NOMO-1 (cell line): ENCODE measurements at regions not wholly inside any gene's neighbourhood (a gene's known extent, or its start where the extent isn't known, plus 50 kb on each side); places are given as distances from the start of the nearest gene placed in this dataset.
"Not testable (repeated sequence)": the region's sequence is repeated elsewhere in the genome, so short reads cannot be mapped to it uniquely, and the experiment has no call there.

Experiments
- DNase-seq, 2 experiments: peaks; one replicate each; lab custom pipeline; 2025; ENCODE audit not compliant: unreplicated experiment in 2 of 2; lab: John Stamatoyannopoulos, UW

DNA sequence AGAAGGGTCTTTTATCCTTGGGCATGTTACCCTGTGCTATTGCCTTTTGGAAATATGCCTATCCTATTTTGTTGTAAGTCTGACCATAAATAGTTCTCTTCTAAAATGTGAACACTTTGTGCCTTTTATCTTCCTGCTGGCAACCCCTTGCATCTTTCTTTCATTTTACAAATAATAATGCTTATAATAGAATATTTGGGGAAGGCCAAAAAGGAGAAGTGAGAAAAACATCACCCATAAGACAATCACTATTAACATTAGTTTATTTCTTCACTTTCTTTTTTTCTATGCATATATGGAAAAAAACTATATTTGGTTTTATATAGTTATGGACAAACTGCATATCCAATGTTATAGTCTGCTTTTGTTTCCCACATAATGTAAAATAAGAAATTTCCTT is 64.9 kb upstream of the GBA3 start:
- DNase-seq: not testable (repeated sequence)

DNA sequence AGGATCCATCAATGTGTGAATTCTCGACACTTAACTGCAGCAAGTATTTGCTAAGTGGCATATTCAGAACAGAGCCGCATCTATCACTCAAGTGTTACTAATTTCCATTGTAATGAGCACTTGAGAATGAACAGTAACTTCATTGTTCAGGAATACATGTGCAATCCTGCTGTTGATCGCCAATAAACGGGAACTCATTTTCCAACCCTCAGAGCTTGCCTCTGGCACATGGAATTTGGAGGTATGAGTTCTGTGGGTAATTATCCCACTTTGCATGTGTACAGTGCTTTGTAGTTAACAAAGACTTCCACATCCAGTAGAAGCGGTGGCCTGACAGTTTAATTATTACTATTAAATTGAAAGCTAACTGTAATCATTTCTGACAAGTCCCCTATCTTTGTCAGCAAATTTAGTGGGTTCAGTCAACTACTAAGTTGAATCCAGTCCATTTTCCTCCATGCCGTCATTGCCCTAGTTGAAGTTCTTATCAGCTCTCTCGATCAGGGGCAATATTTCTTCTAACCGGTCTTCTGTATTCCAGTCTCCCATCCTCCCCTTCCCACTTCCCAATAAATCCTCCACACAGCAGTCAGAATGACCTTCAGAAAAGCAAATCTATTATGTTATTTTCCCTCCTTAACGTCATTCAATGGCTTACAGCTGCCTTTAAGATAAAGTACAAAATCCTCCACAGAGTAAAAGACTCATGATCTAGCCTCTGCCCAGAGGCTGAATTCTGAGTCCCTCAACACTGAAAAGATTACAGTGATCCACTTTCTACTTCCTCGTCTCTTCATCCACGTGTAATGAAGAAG is 62.4 kb upstream of the GBA3 start:
- not testable (repeated sequence) for DNase-seq

DNA sequence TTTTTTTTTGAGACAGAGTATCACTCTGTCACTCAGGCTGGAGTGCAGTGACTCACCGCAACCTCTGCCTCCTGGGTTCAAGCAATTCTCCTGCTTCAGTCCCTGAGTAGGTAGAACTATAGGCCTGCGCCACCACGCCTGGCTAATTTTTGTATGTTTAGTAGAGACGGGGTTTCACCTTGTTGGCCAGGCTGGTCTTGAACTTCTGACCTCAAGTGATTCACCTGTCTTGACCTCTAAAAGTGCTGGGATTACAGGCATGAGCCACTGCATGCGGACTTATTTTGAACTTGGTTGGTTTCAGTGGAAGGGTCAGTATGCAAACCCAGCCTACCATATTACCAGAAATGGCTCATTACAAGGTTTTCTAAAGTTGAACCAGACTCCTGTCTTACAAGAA is 61.6 kb upstream of the GBA3 start:
- not testable (repeated sequence) for DNase-seq

DNA sequence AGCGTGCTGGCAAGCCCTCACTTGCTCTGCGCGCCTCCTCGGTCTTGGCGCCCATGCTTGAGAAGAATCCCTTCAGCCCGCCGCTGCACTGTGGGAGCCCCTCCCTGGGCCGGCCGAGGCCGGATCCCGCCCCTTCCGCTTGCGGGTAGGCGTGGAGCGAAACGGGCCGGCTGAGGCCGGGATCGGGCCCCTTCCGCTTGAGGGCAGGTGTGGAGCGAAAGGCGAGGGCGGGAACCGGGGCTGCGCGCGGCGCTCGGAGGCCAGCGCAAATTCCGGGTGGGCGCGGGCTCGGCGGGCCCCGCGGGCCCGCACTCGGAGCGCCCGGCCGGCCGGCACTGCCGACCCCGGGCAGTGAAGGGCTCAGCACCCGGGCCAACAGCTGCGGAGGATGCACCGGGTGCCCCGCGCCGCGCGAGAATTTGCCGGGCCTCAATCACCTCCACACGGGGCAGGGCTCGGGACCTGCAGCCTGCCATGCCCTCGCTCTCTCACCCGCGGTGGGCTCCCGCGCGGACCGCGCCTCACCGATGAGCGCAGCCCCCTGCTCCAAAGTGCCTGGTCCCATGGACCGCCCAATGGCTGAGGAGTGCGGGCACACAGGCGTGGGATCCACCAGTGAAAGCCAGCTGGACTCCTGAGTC is 58.1 kb upstream of the GBA3 start:
- DNase-seq: no peak

DNA sequence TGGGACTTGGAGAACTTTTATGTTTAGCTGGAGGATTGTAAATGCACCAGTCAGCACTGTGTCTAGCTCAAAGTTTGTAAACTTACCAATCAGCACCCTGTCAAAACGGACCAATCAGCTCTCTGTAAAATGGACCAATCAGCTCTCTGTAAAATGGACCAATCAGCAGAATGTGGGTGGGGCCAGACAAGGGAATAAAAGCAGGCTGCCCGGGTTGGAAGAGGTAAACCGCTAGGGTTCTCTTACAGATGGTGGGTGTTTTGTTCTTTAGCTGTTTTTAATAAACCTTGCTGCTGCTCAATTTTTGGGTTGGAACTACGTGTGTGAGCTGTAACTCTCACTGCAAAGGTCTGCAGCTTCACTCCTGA is 57.6 kb upstream of the GBA3 start:
- not testable (repeated sequence) for DNase-seq

DNA sequence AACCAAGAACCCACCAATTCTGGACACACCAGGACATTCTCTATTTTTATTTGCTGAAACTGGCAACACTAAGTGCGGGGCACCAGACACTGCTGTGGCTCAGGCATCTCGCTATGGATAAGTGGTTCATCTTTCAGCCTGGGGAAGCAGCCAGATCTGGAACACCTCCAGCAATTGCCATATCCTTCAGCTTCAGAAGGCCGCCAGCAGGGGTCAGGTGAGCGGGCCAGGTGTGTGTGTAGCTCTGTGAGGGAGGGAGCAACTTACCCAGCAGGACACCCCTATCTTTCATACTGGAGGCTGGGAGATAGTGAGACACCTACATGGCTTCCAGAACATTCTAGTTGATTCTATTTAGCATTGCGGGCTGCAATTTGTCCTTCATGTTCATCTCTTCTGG is 57.0 kb upstream of the GBA3 start:
- DNase-seq: no peak

DNA sequence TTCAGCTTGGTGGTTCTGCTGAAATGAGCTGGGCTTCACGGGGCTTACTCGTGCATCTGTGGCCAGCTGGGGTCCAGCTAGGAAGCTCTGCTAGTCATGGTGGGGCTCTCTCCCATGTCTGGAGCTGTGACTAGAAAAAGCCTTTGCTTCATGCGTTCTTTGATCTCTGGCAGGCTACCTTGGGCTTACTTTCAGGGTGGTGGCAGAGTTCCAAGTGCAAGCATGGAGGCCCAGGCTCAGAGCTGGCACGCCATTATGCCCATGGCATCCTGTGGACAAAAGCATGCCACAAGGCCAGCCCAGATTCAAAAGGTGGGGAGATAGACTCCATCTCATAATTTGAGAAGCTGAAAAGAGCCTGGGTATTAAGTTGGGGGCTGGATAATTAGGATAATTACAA is 55.4 kb upstream of the GBA3 start:
- DNase-seq: no peak
